ENCODE measurements at regions not wholly inside any gene's neighbourhood (a gene's known extent, or its start where the extent isn't known, plus 50 kb on each side); places are given as distances from the start of the nearest gene placed in this dataset.

GRCh38 chr14:34348592-34348991 is 113.4 kb downstream of the SPTSSA start:
- no peak for DNase-seq

- DNase-seq, result no peak
Observed at GRCh38 chr14:34347683-34348082, 114.4 kb downstream of the SPTSSA start.

GRCh38 chr14:34345718-34346465 is 116.1 kb downstream of the SPTSSA start:
- DNase-seq, result no peak

- no peak for DNase-seq
Observed at GRCh38 chr14:34344318-34344717, 117.7 kb downstream of the SPTSSA start.

- DNase-seq, result no peak
Observed at GRCh38 chr14:34340025-34340625, 121.9 kb downstream of the SPTSSA start.

GRCh38 chr14:34338056-34338455 is 124.0 kb downstream of the SPTSSA start:
- no peak for DNase-seq

GRCh38 chr14:34336501-34336900 is 125.5 kb downstream of the SPTSSA start:
- DNase-seq, result no peak

GRCh38 chr14:34335968-34336367 is 126.1 kb downstream of the SPTSSA start:
- DNase-seq, result no peak

GRCh38 chr14:34334329-34334728 is 127.7 kb downstream of the SPTSSA start:
- DNase-seq, result peak in 1 of 3 donors; percentile 3

- DNase-seq, result peak; percentile 58 to 82 (median 74)
Observed at GRCh38 chr14:34331728-34332623, 130.1 kb downstream of the SPTSSA start.

GRCh38 chr14:34330846-34331245 is 131.2 kb downstream of the SPTSSA start:
- DNase-seq, result no peak

GRCh38 chr14:34329301-34329700 is 132.7 kb downstream of the SPTSSA start:
- DNase-seq, result no peak

- no peak for DNase-seq
Observed at GRCh38 chr14:34328178-34328577, 133.9 kb downstream of the SPTSSA start.

- no peak for DNase-seq
Observed at GRCh38 chr14:34325493-34325892, 136.5 kb downstream of the SPTSSA start.

GRCh38 chr14:34324363-34324795 is 137.7 kb downstream of the SPTSSA start:
- peak; percentile 47 to 66 (median 59) for DNase-seq

- DNase-seq, result peak; percentile 69 to 87 (median 85)
Observed at GRCh38 chr14:34322940-34323418, 139.1 kb downstream of the SPTSSA start.

- no peak for DNase-seq
Observed at GRCh38 chr14:34319140-34319539, 142.9 kb downstream of the SPTSSA start.

- no peak for DNase-seq
Observed at GRCh38 chr14:34318014-34318413, 144.0 kb downstream of the SPTSSA start.

GRCh38 chr14:34310724-34311123 is 151.3 kb downstream of the SPTSSA start:
- DNase-seq, result no peak

- DNase-seq, result no peak
Observed at GRCh38 chr14:34303811-34304210, 158.2 kb downstream of the SPTSSA start.

GRCh38 chr14:34302654-34303053 is 159.4 kb downstream of the SPTSSA start:
- DNase-seq, result no peak

- DNase-seq, result peak; percentile 37 to 50 (median 39)
Observed at GRCh38 chr14:34300882-34301734, 160.9 kb downstream of the SPTSSA start.

Measured in suppressor macrophage treated with lipopolysaccharide for 1 hour (primary cell).